HS-27A (cell line): ENCODE measurements at regions not wholly inside any gene's neighbourhood (a gene's known extent, or its start where the extent isn't known, plus 50 kb on each side); places are given as distances from the start of the nearest gene placed in this dataset.
"Not testable (repeated sequence)": the region's sequence is repeated elsewhere in the genome, so short reads cannot be mapped to it uniquely, and the experiment has no call there.

Experiments used
- DNase-seq: peaks from one replicate; pipeline ENCODE4 v3.0.0-alpha.2; 2012; ENCODE audit warnings: low read depth, missing footprints

DNA sequence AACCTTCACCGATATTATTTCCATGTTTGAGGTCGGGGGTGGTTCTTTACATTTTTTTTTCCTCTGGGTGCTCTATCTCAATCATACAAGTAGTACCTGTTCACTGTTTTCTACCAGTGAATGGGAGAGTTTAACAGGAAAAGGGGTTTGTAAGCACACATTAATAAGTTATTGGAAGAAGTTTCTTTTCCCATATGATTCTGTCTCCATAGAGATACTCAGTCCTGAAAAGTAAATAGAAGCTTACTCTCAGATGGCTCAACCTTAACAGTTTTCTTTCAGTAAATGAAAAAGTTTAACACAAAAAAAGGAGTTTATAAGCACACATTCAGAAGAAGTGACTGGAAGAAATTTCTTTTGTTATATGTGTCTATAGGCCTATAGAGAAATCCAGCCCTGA is 995.6 kb upstream of the SLC39A10 start:
- DNase-seq: no peak

DNA sequence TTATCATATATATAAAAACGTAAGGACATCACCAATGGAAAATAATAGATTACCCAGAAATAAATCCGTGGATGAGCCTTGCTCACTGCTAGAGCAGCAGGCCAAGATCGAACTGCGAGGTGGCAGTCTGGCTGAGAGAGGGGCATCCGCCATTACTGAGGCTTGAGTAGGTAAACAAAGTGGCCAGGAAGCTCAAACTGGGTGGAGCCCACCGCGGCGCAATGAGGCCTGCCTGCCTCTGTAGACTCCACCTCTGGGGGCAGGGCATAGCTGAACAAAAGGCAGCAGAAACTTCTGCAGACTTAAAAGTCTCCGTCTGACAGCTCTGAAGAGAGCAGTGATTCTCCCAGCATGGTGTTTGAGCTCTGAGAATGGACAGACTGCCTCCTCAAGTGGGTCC is 1018.0 kb upstream of the SLC39A10 start:
- not testable (repeated sequence) for DNase-seq

DNA sequence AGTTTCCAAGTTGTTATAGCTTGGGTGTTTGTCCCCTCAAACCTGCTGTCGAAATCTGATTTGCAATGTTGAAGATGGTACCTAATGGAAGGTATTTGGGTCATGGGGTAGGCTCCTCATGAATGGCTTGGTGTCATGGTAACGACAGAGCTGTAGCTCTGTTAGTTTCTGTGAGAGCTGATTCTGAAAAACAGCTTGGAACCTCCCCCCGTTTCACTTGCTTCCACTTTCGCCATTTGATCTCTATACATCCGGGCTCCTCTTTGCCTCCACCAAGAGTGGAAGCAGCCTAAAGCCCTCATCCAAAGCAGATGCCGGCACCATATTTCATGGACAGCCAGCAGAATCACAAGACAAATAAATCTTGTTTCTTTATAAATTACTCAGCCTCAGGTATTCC is 1035.1 kb upstream of the SLC39A10 start:
- DNase-seq: no peak

DNA sequence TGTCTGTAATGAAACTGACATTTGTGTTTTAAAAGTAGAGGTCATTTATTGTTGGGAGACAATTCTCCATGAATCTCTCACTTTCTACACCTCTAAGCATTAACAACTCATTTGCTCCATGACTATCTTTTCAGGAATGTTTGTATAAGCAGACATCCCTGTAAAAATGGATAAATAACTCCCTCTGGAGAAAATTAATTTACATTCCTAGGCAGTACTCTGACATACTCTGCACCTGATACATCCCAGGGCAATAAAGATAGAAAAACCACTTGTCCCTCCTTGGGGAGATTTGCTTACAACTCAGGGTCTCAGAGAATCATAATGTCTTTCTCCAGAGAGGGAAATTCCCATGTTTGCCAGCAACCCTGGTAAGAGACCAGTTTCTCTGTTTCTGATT is 1037.7 kb upstream of the SLC39A10 start:
- DNase-seq: no peak

DNA sequence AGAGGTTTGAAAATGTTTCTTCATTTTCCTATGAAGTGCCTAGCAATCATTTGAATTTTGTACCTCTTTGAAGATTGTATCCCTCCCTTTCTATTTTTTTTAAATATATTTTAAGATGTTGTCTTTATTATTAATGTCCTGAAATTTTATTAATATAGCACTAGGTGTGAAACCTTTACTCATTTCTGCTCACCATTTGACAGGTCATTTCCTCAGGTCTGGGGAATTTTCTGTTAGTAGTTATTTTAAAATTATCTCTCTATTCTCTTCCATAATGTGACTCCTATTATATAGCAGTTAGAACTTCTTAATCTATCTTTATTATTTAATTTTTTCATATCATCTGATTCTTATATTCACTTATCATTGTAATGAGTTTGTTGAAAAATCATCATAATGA is 1038.6 kb upstream of the SLC39A10 start:
- no peak for DNase-seq

DNA sequence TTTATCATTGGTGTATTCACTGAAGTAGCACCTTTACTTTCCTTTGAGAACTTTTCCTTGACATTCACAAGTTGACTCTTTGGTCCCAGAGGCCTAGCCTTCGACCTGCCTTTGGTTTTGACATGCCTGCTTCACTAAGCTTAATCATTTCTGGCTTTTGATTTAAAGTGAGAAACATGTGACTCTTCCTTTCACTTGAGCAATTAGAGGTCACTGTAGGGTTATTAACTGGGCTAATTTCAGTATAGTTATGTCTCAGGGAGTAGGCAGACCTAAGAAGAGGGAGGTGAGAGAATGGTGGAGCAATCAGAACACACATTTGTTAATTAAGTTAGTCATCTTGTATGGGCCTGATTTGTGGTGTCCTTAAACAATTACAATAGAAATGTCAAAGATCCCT is 1040.7 kb upstream of the SLC39A10 start:
- no peak for DNase-seq

DNA sequence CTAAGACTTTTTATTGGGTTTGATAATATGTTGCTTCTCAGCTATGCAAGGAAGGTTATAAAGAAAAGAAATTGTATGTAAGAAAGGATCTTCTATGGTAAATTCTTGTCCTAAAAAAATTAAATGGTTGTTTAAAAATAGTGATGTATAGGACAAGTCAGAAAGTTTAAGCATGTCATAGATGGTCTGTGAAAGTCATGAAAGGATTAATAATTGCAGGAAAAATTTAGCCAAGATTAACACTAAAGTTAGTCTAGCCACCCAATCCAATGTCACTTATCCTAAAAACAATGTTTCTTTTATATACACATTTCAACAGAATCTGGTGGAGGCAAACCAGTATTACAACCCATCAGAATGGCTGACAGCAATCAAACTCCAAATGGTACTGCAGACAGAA is 1046.7 kb upstream of the SLC39A10 start:
- DNase-seq: no peak

DNA sequence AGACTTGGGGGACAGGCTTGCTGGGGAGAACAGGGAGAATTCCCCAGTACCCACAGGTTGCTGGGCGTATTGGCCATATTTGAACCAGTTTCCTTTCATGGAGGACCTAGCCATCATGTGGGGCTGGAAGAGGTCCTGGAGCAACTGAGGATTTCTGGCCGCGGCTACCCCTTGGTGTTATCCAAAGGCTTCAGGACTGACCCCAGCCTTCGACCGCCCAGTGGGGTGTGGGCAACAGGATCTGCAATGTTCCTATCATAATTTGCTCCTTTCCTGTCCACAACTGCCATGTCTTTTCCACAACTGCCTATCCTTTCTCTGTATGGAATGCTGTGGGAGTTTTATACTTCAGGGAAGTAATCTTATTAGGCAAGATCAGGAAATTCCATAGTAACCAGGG is 1053.6 kb upstream of the SLC39A10 start:
- no peak for DNase-seq

DNA sequence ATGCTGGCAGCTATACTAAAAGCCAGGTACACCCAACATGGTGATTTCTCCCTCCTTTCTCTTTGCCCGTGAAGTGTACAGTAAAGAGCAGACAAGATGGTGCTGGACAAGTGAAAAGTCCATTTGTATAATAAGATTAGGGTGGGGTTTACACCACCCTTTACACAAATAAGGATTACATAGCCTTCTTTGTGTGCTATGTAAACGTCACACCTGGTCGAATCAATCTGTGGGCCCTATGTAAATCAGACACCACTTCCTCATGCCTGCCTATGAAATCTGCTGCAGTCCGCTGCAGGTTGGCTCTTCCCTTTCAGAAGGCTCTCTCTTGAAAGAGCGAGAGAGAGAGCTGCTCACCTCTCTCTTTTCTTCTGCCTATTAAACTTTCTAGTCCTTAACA is 1054.3 kb upstream of the SLC39A10 start:
- no peak for DNase-seq

DNA sequence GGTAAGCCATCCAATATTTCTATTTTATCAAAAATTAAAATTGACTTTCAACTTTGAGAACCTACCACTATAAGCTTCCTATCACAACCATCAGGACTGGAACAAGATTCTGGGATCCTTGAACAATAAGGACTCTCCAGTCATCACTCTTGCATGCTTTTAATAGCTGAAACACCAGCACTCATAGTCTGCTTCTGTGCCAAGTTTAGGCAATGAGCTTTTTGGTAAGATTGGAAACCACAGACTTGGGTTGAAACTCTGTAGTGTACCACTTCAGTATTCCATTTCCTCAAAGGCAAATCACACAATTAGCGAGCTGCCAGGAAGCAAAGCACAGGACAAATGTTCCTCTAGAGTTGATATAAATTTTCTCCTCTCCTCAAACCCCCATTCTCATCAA is 1065.8 kb upstream of the SLC39A10 start:
- no peak for DNase-seq

DNA sequence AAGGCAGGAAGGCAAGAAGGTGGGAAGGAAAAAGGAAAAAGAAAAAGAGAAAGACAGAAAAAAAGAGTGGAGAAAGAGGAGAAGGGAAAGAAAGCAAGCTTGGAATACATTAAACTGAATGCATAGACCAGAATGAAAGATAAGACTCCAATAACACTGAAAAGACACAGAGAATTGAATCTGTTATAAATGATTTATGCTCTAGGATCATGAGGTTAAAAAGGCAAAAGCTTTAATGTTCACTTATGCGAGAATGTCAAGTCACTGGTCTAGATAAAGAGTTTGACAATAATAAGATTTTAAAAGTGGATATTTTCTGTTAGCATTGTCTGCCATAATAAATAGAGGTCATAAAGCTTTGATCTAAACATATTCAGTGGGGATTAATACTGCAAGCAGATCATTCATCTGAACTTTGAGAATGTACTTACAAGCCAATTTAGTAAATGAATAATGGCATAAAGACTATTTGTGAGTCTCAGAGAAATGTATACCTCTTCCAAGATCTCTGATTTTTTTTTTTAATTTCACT is 1069.2 kb upstream of the SLC39A10 start:
- DNase-seq: no peak

DNA sequence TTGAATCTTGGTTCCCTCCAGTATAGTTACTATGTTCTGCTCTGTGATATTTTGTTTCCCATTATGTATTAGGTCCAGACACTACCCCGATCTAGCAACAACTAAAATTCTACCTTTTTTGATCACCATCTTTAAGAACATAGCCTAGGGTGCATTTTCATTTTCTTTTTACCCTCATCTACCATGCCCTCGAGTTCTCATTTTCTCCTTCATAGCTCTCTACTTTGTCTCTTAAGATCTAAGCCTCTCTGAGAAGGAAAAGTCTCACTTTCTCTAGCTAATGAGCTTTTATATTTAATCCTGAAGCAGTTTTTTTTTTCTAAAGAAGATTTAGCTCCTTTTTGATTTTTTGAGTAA is 1089.4 kb upstream of the SLC39A10 start:
- DNase-seq: no peak

DNA sequence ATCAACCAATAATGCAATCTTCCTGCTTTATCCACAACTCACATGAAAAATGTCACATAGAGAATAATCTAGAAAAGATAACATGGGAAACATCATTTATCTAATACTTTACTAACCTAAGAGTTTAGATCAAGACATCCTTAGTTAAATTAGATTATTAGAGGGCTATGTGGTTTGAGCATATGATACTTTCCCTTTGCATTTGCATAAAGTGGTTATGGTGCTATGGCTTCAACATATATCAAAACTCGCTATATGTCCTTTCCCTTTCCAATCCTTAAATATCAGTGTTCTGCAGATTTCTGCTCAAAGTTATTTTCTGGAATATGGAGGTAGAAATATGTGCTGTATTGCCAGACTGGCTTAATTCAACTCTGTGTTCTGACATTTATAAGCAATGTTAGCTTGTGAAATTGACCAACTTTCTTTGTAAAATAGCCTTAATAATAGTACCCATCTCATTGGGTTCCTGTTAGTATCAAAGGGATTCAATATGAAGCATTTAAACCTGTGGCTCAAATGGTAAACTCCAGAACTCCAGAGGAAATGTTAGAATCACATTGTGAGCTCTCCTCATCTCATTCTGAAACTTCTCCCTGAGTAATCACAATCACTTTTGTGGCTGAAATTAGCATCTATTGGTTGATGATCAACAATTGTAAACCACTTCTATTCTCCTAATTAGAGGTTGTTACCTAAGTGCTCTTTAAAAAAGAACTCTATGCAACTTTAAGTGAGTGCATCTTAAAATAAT is 1089.9 kb upstream of the SLC39A10 start:
- DNase-seq: no peak

DNA sequence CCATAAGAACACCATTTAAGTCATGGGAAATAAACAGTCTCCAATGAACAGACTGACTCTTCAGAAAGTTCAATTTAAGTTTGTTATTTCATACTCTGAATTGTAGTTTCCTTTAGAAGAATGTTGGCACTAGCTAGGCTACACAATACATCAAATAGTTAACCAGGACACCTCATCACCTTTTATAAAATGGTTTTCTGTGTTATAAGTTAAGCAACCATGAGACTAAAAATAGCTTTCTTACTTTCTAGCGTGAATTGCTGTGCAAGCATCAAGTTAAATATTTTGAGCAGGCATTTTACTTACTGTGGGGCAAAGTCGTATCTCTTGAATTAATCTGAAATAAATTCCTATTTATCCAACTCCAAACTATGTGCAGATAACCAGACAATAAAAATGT is 1092.6 kb upstream of the SLC39A10 start:
- DNase-seq: no peak

DNA sequence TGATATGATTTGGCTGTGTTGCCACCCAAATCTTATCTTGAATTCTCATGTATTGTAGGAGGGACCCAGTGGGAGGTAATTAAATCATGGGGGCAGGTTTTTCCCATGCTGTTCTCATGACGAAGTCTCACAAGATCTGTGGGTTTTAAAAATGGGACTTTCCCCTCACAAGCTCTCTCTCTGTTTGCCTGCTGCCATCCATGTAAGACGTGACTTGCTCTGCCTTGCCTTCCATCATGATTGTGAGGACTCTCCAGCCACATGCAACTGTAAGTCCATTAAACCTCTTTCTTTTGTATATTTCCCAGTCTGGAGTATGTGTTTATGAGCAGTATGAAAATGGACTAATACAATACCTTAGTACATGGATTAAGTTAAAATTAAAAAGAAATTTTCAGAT is 1094.7 kb upstream of the SLC39A10 start:
- no peak for DNase-seq

DNA sequence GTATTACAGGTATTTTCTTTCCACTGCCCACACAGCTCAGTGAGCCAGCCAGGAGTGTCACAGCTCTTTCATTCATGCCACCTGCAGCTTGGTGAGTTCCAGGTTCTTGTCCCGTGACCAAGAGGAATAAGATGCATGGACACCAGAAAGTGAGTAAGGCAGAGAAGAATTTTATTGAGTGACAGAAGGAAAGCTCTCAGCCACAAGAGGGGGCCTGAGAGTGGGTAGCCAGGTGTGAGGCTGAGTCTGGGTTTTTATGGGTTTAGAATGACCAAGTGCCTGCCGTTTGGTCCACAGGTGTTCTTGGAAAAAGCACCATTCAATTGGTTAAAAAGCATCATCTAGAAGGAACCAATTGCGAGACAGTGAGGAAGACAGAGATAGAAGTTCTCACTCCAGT is 1097.1 kb upstream of the SLC39A10 start:
- no peak for DNase-seq

DNA sequence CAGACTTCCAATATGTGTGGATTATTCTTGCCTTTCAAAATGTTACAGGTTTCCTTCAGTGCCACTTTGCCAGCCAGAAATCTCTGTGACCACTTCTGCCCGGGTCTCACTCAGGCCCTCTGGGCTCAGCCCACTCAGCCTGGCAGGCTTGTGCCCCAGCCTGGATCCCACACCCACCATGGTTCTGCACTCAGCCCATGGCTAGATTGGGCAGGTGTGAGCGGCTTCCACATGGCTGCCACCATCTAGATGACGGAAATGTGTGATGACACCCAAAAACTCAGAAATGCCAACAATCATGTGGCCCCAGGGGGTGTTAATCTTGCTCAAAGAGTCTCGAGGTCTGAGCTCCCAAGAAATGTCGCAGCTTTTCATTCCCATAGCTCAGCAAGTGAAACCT is 1097.5 kb upstream of the SLC39A10 start:
- DNase-seq: no peak

DNA sequence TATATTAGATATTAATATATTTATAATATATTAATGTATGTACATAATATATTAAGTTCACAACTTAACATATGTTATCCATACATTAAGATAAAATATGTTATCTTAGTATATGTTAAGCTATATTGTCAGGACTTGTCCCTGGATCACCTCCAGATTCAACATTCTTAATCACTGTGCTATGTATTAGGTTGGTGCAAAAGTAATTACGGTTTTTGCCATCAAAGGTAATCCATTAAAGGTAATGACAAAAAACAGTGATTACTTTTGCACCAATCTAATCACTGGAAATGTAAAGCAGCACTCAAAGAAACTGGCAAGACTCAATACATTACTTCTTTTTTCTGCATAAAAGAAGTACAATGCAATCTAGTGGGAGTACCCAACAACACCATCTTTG is 1099.0 kb upstream of the SLC39A10 start:
- no peak for DNase-seq

DNA sequence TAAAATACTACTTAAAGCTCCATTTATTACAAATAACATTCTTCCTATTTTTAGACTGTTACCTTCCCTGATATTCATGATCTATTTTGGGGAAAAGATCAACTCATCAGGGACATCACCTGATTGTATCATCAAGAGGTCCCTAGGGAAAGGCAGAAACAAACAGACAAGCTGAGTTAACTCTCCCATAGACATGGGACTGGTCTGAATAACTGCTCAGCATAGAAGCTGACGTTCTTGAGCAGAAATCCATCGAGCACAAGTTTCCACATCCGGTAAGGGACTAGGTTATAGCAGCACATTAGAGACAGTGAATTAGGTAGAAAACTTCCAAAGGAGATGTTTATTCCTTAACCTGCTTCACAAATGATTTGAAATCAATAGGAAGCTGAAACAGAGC is 1100.4 kb upstream of the SLC39A10 start:
- DNase-seq: no peak

DNA sequence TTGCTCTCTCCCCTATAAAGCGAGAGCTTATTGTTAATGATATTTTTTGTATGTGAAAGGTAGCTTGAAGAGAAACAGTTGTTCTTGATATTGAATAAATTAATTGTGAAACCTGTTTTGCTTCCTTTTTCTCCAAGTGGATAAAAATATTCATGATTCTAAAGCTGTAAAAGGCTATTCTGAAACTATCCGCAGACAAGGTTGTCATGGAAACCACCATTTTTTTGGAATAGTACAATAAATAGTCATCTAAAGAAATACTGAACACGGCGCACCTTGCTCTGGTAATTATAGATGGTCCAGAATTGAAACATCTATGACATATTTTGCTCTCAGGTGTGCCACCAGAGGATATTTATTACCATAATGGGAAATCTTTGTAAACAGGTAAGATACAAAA is 1103.0 kb upstream of the SLC39A10 start:
- no peak for DNase-seq

DNA sequence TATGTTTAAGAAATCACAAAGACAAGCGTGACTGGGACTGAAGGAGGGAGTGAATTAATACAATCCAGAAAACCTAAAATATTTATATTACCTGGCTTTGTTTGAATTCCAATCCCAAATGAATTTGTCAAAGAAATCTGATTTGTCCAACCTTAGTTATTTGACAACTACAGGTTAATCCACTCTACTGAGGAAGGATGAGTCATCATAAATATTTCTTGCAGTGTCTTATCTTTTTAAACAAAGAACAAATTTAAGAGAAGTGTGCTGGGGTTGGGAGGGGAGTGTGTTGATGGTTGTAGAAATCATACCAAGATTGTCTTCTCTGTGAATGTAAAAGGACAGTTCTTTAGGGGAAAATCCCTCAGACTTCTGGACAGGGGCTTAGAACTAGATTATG is 1106.3 kb upstream of the SLC39A10 start:
- no peak for DNase-seq

DNA sequence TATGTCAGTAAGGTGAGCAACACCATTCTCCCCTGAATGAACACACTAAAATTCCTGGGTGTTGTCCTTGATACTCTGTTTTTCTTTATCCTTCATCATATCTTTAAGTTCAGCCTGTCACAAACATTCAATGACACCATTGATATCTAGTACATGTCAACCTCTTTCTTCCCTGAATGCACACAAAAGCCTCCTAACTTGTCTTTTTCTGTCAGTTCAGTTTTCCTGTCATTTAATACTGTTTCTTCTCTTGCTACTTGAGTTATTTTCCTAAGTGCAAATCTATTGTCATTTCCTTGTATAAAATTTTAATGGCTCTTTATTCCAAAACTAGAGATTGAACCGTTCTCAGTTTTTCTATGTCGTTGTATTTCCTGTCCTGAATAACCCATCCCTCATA is 1107.6 kb upstream of the SLC39A10 start:
- DNase-seq: no peak

DNA sequence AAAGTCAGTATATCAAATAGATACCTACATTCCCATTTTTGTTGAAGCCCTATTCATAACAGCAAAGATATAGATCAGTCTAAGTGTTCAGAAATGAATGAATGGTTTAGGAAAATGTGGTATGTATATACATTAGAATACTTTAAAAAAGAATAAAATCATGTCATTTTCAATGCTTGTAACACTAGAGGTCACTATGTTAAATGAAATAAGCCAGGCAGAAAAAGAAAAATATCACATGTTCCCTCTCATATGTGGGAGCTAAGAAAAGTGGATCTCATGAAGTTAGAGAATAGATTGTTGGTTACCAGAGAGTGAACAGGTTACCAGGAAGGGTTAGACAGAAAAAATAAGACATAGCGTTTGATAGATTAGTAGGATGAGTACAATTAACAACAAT is 1111.0 kb upstream of the SLC39A10 start:
- no peak for DNase-seq

DNA sequence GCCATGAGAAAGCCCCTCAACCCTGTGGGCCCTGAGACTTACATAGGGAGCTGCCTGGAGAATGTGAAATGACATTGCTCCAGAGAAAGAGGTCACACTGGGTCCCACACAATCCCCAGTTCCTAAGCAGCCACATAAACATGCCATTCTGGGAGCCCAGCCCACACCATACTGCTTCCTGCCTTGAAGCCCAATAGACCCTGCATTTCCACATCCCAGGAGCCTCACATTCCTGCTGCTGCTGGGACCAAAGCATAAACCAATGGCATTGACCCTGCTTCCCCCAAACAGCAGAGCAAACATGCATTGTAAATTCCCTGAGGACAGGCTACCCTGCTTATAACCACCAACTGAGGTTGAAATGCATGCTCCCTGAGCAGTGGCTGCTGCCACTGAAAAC is 1117.6 kb upstream of the SLC39A10 start:
- no peak for DNase-seq

DNA sequence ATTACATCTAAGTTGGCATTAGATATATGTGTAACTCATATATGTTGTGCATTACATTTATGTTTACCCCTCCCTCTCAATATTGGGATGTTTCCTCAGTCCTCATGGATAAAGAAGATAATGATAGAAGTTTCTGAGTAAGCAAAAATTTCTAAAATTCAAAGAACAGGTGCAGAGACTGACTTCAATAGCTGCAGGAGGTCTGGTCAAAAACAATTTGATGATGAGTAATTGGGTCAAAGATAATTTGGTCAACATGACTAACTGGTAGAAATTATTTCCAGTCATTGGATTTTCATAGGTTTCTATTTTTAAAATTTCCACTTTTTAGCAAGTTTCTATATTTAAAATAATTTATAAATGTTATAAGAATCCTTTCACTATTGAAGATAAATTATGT is 1130.9 kb upstream of the SLC39A10 start:
- DNase-seq: no peak
